RWPE2 (cell line): ENCODE measurements at regions not wholly inside any gene's neighbourhood (a gene's known extent, or its start where the extent isn't known, plus 50 kb on each side); places are given as distances from the start of the nearest gene placed in this dataset.

Experiments used
- ATAC-seq: fragments of 200-7000 bp; cut with Tn5 transposase; 3 replicates; pipeline ENCODE4 v1.9.1; 2021; ENCODE audit warnings: low read depth
- DNase-seq: peaks from one replicate; pipeline ENCODE4 v3.0.0-alpha.2; 2020; ENCODE audit warnings: low spot score
- H3K27ac ChIP-seq: fragments of 450-650 bp; 2 replicates; pipeline ENCODE4 v1.5.1; 2017; ENCODE audit warnings: mild to moderate bottlenecking; ENCODE audit not compliant: poor library complexity, severe bottlenecking
- H3K27me3 ChIP-seq: fragments of 250-450 bp; sonication (Bioruptor Pico); 2 replicates; pipeline ENCODE4 v1.5.1; 2021; ENCODE audit warnings: mild to moderate bottlenecking, moderate library complexity; ENCODE audit not compliant: insufficient read depth, poor library complexity, severe bottlenecking
- H3K36me3 ChIP-seq: fragments of 250-450 bp; sonication (Bioruptor Pico); 2 replicates; pipeline ENCODE4 v1.5.1; 2020; ENCODE audit warnings: low read depth, mild to moderate bottlenecking, moderate library complexity
- H3K4me1 ChIP-seq: fragments of 250-450 bp; sonication (Bioruptor Pico); 2 replicates; pipeline ENCODE4 v1.5.1; 2021; ENCODE audit warnings: mild to moderate bottlenecking, moderate library complexity; ENCODE audit not compliant: insufficient read depth, poor library complexity, severe bottlenecking
- H3K4me3 ChIP-seq: fragments of 250-450 bp; sonication (Bioruptor Pico); 2 replicates; pipeline ENCODE4 v1.5.1; 2021; ENCODE audit warnings: mild to moderate bottlenecking, moderate library complexity; ENCODE audit not compliant: severe bottlenecking
- H3K9me3 ChIP-seq: fragments of 250-450 bp; sonication (Bioruptor Pico); 2 replicates; pipeline ENCODE4 v1.5.1; 2021; ENCODE audit warnings: mild to moderate bottlenecking, moderate library complexity; ENCODE audit not compliant: severe bottlenecking
- CTCF ChIP-seq: fragments of 450-650 bp; IDR thresholded peaks from one replicate; pipeline ENCODE4 v1.5.1; 2017; ENCODE audit warnings: mild to moderate bottlenecking, moderate library complexity; ENCODE audit not compliant: poor library complexity, severe bottlenecking

- TF ChIP-seq CTCF: no peak
- ATAC-seq (peak; percentile 79), DNase-seq (no peak)
- Histone ChIP-seq H3K9me3 (no peaks in the 10 kb centered on the region), H3K36me3 (no peaks in the 10 kb centered on the region), H3K4me3 (no peak overlapping the region), H3K27ac (peak overlapping the region; percentile 90), H3K4me1 (peaks cover 38% of the 10 kb centered on the region), H3K27me3 (no peaks in the 10 kb centered on the region)
These were observed 368.2 kb downstream of the BTG1 start for GRCh38 chr12:91777268-91777992.

GRCh38 chr12:91774434-91774921, 371.2 kb downstream of the BTG1 start:
- H3K27ac ChIP-seq: peak overlapping the region; percentile 28
- ATAC-seq (no peak), DNase-seq (no peak)
- TF ChIP-seq CTCF: no peak
- no peaks in the 10 kb centered on the region for H3K9me3 ChIP-seq
- H3K4me1 ChIP-seq: peaks cover 34% of the 10 kb centered on the region
- H3K4me3 ChIP-seq: no peak overlapping the region
- H3K27me3 ChIP-seq: no peaks in the 10 kb centered on the region
- H3K36me3 ChIP-seq: no peaks in the 10 kb centered on the region

- Histone ChIP-seq H3K36me3 (no peaks in the 10 kb centered on the region), H3K4me1 (peaks cover 30% of the 10 kb centered on the region), H3K27ac (peak overlapping the region; percentile 28), H3K9me3 (no peaks in the 10 kb centered on the region), H3K27me3 (no peaks in the 10 kb centered on the region), H3K4me3 (no peak overlapping the region)
- TF ChIP-seq CTCF: no peak
- DNase-seq: no peak
- ATAC-seq: no peak
These were observed 371.8 kb downstream of the BTG1 start for GRCh38 chr12:91773749-91774429.

GRCh38 chr12:91772411-91772810, 373.2 kb downstream of the BTG1 start:
- ATAC-seq: no peak
- no peaks in the 10 kb centered on the region for H3K9me3 ChIP-seq

More at GRCh38 chr12:91772411-91772810, 373.2 kb downstream of the BTG1 start:
- peaks cover 16% of the 10 kb centered on the region for H3K4me1 ChIP-seq
- H3K4me3 ChIP-seq: no peak overlapping the region
- no peaks in the 10 kb centered on the region for H3K36me3 ChIP-seq
- DNase-seq: no peak
- no peak overlapping the region for H3K27ac ChIP-seq
- no peak for TF ChIP-seq CTCF
- no peaks in the 10 kb centered on the region for H3K27me3 ChIP-seq
